ENCODE measurements at regions not wholly inside any gene's neighbourhood (a gene's known extent, or its start where the extent isn't known, plus 50 kb on each side); places are given as distances from the start of the nearest gene placed in this dataset.

DNA sequence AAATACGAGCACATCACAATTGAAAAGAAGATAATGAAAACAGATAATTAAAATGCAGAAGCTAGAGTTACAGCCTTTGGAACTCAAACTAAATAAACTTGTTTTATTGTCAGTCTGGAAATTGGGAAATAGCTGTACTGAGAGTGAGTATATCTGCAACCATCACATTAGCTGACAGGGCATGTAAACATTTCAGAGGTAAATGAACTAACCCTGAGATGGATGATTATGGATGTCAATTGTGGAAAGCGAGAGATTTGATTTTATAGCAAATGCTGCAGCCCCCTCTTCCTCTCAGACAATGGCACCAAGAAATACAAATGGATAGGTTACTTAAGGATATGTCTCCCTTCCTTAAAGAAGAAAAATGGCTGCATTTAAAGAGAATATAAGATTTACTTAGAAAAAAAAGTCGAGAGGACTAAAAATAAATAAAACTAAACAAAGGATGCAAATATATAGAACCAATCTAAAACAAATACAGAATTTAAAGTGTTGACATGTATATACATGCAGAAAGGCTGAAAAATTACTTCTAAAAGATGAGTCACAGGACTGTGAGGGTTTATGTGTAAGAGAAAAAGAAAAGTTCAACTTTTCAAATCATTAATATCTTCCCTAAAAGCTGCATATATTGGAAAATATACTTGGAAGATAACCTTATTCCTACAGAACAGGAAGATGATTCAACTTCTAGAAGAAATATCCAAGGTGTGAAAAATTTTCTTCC, 120.3 kb upstream of the FLRT2 start:
- Histone ChIP-seq H3K27ac (no peak overlapping the region), H3K4me1 (no peaks in the 10 kb centered on the region), H3K9me3 (no peaks in the 10 kb centered on the region), H3K27me3 (ENCODE audit: low read depth) (no peaks in the 10 kb centered on the region), H3K36me3 (no peaks in the 10 kb centered on the region), H3K4me3 (no peak overlapping the region)
- DNase-seq, result no peak
- TF ChIP-seq, protein P1, sequence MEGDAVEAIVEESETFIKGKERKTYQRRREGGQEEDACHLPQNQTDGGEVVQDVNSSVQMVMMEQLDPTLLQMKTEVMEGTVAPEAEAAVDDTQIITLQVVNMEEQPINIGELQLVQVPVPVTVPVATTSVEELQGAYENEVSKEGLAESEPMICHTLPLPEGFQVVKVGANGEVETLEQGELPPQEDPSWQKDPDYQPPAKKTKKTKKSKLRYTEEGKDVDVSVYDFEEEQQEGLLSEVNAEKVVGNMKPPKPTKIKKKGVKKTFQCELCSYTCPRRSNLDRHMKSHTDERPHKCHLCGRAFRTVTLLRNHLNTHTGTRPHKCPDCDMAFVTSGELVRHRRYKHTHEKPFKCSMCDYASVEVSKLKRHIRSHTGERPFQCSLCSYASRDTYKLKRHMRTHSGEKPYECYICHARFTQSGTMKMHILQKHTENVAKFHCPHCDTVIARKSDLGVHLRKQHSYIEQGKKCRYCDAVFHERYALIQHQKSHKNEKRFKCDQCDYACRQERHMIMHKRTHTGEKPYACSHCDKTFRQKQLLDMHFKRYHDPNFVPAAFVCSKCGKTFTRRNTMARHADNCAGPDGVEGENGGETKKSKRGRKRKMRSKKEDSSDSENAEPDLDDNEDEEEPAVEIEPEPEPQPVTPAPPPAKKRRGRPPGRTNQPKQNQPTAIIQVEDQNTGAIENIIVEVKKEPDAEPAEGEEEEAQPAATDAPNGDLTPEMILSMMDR (IDR thresholded peaks at IDR 0.05), result no peak
- ATAC-seq, result no peak
- intact Hi-C loops (cut with DNase I), result no loop called here

DNA sequence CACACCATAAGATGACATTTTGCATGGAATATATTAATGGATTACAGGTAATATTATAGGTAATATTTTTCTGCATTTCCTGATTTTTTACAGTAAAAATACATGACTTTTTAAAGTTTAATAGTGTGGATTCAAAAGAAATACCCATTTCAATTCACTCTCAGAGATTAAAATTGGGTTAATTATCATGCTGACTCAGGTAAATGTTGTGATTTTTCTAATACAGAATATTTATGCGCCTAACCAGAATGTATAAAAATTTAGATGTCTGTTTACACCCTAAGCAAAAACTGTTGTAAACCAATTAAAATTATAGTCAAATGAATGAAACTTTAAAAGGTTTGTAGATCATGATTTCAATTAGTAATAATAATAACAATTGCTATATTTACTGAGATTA, 117.2 kb upstream of the FLRT2 start:
- no peaks in the 10 kb centered on the region for H3K4me1 ChIP-seq
- intact Hi-C loops (cut with DNase I), result no loop called here
- no peak overlapping the region for H3K27ac ChIP-seq

DNA sequence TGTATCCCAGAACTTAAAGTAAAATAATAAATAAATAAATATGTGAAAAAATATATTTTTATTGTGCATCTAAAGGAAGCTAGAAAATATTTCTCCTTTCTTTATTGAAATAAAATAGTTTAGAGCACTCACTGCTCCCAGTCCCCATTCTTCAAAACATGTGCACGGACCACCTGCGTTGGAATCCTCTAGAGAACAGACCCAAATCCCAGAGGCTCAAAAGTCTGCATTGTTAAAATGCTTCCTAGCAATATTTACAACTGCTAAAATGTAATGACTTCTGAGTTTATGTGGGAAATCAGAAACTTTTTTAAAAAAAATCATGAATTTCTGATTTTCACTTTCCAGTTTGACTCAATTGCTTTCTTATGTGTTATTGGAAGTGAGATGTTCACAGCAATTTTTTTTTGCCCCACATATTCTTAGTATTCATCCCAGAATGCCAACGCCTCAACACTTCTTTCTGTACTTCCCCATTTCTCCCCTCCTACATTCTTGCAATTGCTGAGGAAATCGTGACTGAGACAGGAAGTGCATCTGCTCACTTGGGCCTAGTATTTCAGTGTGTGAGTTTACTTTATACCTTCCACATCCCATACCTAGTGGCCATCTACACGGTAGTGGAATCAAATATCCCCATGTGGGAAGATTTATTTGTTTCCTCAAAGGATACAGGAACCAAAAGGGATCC, 116.0 kb upstream of the FLRT2 start:
- H3K27ac ChIP-seq, result no peak overlapping the region
- H3K4me1 ChIP-seq, result no peaks in the 10 kb centered on the region
- DNase-seq, result no peak
- intact Hi-C loops (cut with DNase I), result no loop called here
- no peaks in the 10 kb centered on the region for H3K36me3 ChIP-seq
- TF ChIP-seq, protein P1 (IDR thresholded peaks at IDR 0.05), result no peak
- no peaks in the 10 kb centered on the region for H3K9me3 ChIP-seq
- H3K4me3 ChIP-seq, result no peak overlapping the region
- H3K27me3 ChIP-seq (ENCODE audit: low read depth), result no peaks in the 10 kb centered on the region
- ATAC-seq, result peak; percentile 47 to 66

More for the DNA sequence above, 117.2 kb upstream of the FLRT2 start:
- Histone ChIP-seq H3K4me3 (no peak overlapping the region), H3K27me3 (ENCODE audit: low read depth) (no peaks in the 10 kb centered on the region), H3K9me3 (no peaks in the 10 kb centered on the region), H3K36me3 (no peaks in the 10 kb centered on the region)
- no peak for DNase-seq
- ATAC-seq, result no peak
- TF ChIP-seq, protein P1 (IDR thresholded peaks at IDR 0.05), result no peak

DNA sequence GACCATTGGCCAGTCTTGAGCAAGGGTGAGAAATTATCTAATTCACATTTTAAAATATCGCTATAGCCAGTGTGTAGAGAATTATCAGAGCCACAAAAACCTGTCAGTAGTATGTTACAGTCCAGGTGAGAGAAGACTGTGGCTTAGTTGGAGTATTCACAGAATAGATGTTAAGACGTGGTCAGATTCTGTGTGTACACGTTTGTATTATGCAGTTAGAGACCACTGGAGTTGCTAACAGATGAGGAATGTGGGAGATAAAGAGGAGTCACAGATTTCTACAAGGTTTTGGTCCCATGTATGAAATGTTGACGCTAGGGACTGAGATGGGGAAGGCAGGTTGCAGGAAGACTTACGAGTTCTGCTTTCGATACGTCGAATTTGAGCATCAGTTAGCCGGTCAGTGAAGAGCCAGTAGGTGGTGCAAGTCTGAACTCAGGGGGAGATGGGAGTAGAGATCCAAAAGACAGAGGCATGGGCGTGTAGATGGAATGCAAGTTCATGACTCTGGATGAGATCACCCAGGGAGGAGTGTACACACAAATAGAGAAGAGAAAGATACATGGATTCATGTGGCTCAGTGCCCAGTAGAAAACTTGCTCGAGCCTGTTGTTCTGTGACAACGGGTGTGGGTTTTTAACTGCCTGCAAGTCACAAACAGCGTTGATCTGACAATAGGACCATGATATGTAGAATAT, 114.8 kb upstream of the FLRT2 start:
- peak; percentile 57 to 83 for ATAC-seq
- Histone ChIP-seq H3K4me3 (no peak overlapping the region), H3K9me3 (no peaks in the 10 kb centered on the region), H3K4me1 (no peaks in the 10 kb centered on the region), H3K27me3 (ENCODE audit: low read depth) (no peaks in the 10 kb centered on the region), H3K27ac (no peak overlapping the region), H3K36me3 (no peaks in the 10 kb centered on the region)
- no peak for DNase-seq
- intact Hi-C loops (cut with DNase I), result no loop called here
- TF ChIP-seq, protein P1 (IDR thresholded peaks at IDR 0.05), result peak; percentile 11

DNA sequence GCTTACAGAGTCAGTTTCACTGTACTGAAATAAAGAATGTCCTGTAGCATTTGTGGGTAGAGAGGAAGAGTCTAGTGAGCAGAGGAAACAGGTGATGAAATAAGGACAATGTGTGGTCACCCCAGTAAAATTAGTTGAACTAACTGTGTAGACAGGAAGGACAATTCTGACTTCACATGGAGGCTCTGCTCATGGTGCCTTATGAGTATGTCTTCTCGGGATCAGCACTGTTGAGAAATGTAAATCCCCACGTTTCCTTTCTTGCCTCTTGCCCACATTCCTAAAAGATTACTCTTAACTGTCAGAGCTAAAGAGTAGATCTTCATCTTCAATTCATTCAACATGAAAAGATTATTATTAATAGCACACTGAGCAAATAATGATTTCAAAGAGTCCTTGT, 113.2 kb upstream of the FLRT2 start:
- DNase-seq (no peak), ATAC-seq (peak; percentile 58 to 60)
- Histone ChIP-seq H3K4me3 (no peak overlapping the region), H3K27me3 (ENCODE audit: low read depth) (no peaks in the 10 kb centered on the region), H3K4me1 (no peaks in the 10 kb centered on the region), H3K27ac (no peak overlapping the region), H3K36me3 (no peaks in the 10 kb centered on the region), H3K9me3 (no peaks in the 10 kb centered on the region)
- intact Hi-C loops (cut with DNase I), result no loop called here
- TF ChIP-seq, protein P1 (IDR thresholded peaks at IDR 0.05), result no peak
